ENCODE measurements at regions not wholly inside any gene's neighbourhood (a gene's known extent, or its start where the extent isn't known, plus 50 kb on each side); places are given as distances from the start of the nearest gene placed in this dataset.
A peak's percentile ranks its signal among the peaks of the same experiment; 100 is the strongest.
"Not testable (repeated sequence)": the region's sequence is repeated elsewhere in the genome, so short reads cannot be mapped to it uniquely, and the experiment has no call there.

GRCh38 chr12:131286301-131286700, 332.6 kb downstream of the ADGRD1 start:
- H3K4me1 Mint-ChIP-seq; H3K36me3 ChIP-seq (ENCODE audit: control insufficient read depth in 2 of 3, insufficient read depth in 3 of 3, low read length in 3 of 3); ATAC-seq; POLR2A ChIA-PET; H3K4me3 Mint-ChIP-seq; H3K4me3 ChIP-seq (ENCODE audit: low read length); H3K4me1 ChIP-seq (ENCODE audit: control insufficient read depth in 2 of 2, insufficient read depth in 2 of 2, low read length in 2 of 2); H3K9me3 ChIP-seq (ENCODE audit: control insufficient read depth in 2 of 3, low read length in 3 of 3); H3K27me3 ChIP-seq (ENCODE audit: control insufficient read depth in 2 of 2, insufficient read depth in 2 of 2, low read length in 2 of 2); H3K27ac ChIP-seq (ENCODE audit: low read depth, low read length); H3K27me3 Mint-ChIP-seq; H3K9me3 Mint-ChIP-seq; intact Hi-C loops (cut with micrococcal nuclease); H3K36me3 Mint-ChIP-seq; CTCF ChIA-PET; H3K27ac Mint-ChIP-seq: not testable (repeated sequence)
- DNase-seq: peak in 1 of 9 donors; percentile 6

GRCh38 chr12:131287015-131287937, 333.6 kb downstream of the ADGRD1 start:
- peaks cover 0 to 2% (median 0%) of the 10 kb centered on the region in 7 donors for H3K4me1 Mint-ChIP-seq
- no peak for ATAC-seq
- Histone ChIP-seq H3K36me3 (ENCODE audit: control insufficient read depth in 2 of 3, insufficient read depth in 3 of 3, low read length in 3 of 3) (no peaks in the 10 kb centered on the region), H3K9me3 (ENCODE audit: control insufficient read depth in 2 of 3, low read length in 3 of 3) (no peaks in the 10 kb centered on the region), H3K27ac (ENCODE audit: low read depth, low read length) (no peak overlapping the region), H3K27me3 (ENCODE audit: control insufficient read depth in 2 of 2, insufficient read depth in 2 of 2, low read length in 2 of 2) (no peaks in the 10 kb centered on the region), H3K4me3 (ENCODE audit: low read length) (no peak overlapping the region), H3K4me1 (ENCODE audit: control insufficient read depth in 2 of 2, insufficient read depth in 2 of 2, low read length in 2 of 2) (no peaks in the 10 kb centered on the region)
- no peak overlapping the region for H3K4me3 Mint-ChIP-seq
- H3K9me3 Mint-ChIP-seq: peaks cover 0 to 4% (median 0%) of the 10 kb centered on the region in 11 donors
- no peak overlapping the region for H3K27ac Mint-ChIP-seq
- CTCF ChIA-PET: no interaction called here
- peak in 1 of 9 donors; percentile 13 for DNase-seq
- no peaks in the 10 kb centered on the region for H3K36me3 Mint-ChIP-seq
- no peaks in the 10 kb centered on the region for H3K27me3 Mint-ChIP-seq
- intact Hi-C loops (cut with micrococcal nuclease): no loop called here
- POLR2A ChIA-PET: no interaction called here

DNA sequence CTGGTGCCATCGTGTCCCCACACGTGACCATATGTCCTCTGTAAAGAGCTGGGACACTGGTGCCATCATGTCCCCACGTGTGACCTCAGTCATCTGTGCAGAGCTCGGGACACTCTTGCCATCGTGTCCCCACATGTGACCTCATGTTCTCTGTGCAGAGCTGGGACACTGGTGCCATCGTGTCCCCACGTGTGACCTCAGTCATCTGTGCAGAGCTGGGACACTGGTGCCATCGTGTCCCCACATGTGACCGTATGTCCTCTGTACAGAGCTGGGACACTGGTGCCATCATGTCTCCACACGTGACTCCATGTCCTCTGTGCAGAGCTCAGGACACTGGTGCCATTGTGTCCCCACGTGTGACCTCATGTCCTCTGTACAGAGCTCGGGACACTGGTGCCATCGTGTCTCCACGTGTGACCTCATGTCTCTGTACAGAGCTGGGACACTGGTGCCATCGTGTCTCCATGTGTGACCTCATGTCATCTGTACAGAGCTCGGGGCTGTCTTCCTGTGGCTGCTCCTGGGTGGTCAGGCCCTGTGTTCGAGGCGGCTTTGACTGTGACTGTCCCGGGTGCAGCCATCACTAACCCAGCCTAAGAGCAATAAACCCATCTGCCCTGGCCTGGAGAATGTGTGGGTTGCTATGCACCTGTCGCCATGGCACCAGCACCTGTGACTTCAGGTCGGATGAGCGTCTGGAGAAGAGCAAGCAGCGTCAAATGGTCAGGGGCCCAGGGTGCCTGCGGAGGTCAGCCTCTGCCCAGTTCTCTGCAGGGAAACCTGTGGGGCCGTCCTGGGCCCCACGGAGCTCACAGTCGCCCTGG, 334.4 kb downstream of the ADGRD1 start:
- Mint-ChIP-seq H3K9me3 (peaks cover 0 to 4% (median 0%) of the 10 kb centered on the region in 11 donors), H3K4me3 (no peak overlapping the region), H3K27ac (no peak overlapping the region), H3K27me3 (no peaks in the 10 kb centered on the region), H3K36me3 (no peaks in the 10 kb centered on the region), H3K4me1 (peaks cover 0 to 2% (median 0%) of the 10 kb centered on the region in 7 donors)
- intact Hi-C loops (cut with micrococcal nuclease): no loop called here
- H3K9me3 ChIP-seq (ENCODE audit: control insufficient read depth in 2 of 3, low read length in 3 of 3): no peaks in the 10 kb centered on the region
- H3K27ac ChIP-seq (ENCODE audit: low read depth, low read length): no peak overlapping the region
- POLR2A ChIA-PET: no interaction called here
- CTCF ChIA-PET: interaction anchor here (0.7 kb wide), 1 partner anchor 418 kb away, joined by 3 read pairs; no protein-coding TSS in a partner anchor
- H3K36me3 ChIP-seq (ENCODE audit: control insufficient read depth in 2 of 3, insufficient read depth in 3 of 3, low read length in 3 of 3): no peaks in the 10 kb centered on the region
- no peak overlapping the region for H3K4me3 ChIP-seq (ENCODE audit: low read length)
- no peaks in the 10 kb centered on the region for H3K27me3 ChIP-seq (ENCODE audit: control insufficient read depth in 2 of 2, insufficient read depth in 2 of 2, low read length in 2 of 2)
- ATAC-seq (no peak), DNase-seq (peak in 1 of 9 donors; percentile 11)
- H3K4me1 ChIP-seq (ENCODE audit: control insufficient read depth in 2 of 2, insufficient read depth in 2 of 2, low read length in 2 of 2): no peaks in the 10 kb centered on the region

- POLR2A ChIA-PET; H3K4me1 ChIP-seq (ENCODE audit: control insufficient read depth in 2 of 2, insufficient read depth in 2 of 2, low read length in 2 of 2); DNase-seq: not testable (repeated sequence)
Measured at GRCh38 chr12:131288765-131289695, 335.3 kb downstream of the ADGRD1 start.

DNA sequence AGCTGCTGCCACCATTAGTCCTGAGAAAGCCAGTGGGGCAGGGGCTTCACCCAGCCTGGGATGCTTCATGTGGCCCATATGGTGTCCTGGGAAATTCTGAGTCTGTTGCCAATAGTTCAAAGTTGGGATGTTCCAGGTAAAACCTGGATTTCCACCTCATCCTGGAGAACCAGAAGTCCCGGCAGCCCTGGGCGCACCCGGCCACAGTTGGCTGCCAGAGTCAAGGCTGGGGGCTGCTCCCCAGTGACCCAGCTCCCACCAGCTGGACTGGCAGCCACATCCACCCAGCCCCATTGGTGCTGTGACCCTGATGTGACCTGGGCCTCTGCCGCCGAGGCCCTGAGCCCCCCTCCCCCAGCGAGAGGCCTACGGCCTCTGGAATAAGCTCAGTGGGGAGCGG, 336.1 kb downstream of the ADGRD1 start:
- POLR2A ChIA-PET; H3K36me3 Mint-ChIP-seq; intact Hi-C loops (cut with micrococcal nuclease); CTCF ChIA-PET; H3K27me3 ChIP-seq (ENCODE audit: control insufficient read depth in 2 of 2, insufficient read depth in 2 of 2, low read length in 2 of 2); H3K27ac Mint-ChIP-seq; H3K4me1 ChIP-seq (ENCODE audit: control insufficient read depth in 2 of 2, insufficient read depth in 2 of 2, low read length in 2 of 2); H3K27me3 Mint-ChIP-seq; H3K9me3 Mint-ChIP-seq; ATAC-seq; H3K27ac ChIP-seq (ENCODE audit: low read depth, low read length); H3K36me3 ChIP-seq (ENCODE audit: control insufficient read depth in 2 of 3, insufficient read depth in 3 of 3, low read length in 3 of 3); H3K9me3 ChIP-seq (ENCODE audit: control insufficient read depth in 2 of 3, low read length in 3 of 3); H3K4me3 Mint-ChIP-seq; DNase-seq; H3K4me3 ChIP-seq (ENCODE audit: low read length); H3K4me1 Mint-ChIP-seq: not testable (repeated sequence)

More at GRCh38 chr12:131288765-131289695, 335.3 kb downstream of the ADGRD1 start:
- H3K4me1 Mint-ChIP-seq; H3K27ac ChIP-seq (ENCODE audit: low read depth, low read length); H3K27ac Mint-ChIP-seq; H3K36me3 ChIP-seq (ENCODE audit: control insufficient read depth in 2 of 3, insufficient read depth in 3 of 3, low read length in 3 of 3); intact Hi-C loops (cut with micrococcal nuclease); H3K36me3 Mint-ChIP-seq; ATAC-seq; H3K9me3 ChIP-seq (ENCODE audit: control insufficient read depth in 2 of 3, low read length in 3 of 3); H3K9me3 Mint-ChIP-seq; H3K4me3 Mint-ChIP-seq; H3K27me3 Mint-ChIP-seq; H3K27me3 ChIP-seq (ENCODE audit: control insufficient read depth in 2 of 2, insufficient read depth in 2 of 2, low read length in 2 of 2); H3K4me3 ChIP-seq (ENCODE audit: low read length): not testable (repeated sequence)
- CTCF ChIA-PET: interaction anchor here (0.7 kb wide), 1 partner anchor 418 kb away, joined by 3 read pairs; no protein-coding TSS in a partner anchor

DNA sequence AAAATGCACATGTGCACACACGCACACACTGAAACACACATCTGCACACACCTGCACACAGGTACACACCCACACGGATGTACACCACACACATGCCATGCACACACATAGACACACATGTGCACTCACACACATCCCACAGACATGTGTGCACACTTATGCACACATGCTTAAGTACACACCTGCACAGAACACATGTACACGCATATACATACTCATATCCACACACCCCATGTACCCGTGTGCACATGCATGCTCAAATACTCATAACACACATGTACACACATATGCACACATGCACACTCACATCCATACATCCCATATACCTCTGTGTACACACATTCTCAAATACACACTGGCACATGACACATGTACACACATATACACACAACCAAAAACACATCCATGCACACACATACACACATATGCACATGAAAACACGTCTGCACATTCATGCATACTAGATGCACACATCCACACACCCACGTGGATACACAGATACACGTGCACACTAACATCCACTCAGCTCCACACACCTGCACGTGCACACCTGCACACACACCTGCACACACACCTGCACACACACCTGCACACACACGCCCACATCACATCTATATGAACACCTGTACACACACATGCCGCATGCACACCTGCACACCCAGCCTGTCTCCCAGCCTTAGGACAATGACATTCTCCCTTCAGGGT, 336.7 kb downstream of the ADGRD1 start:
- CTCF ChIA-PET: no interaction called here
- Histone ChIP-seq H3K4me1 (ENCODE audit: control insufficient read depth in 2 of 2, insufficient read depth in 2 of 2, low read length in 2 of 2) (no peaks in the 10 kb centered on the region), H3K9me3 (ENCODE audit: control insufficient read depth in 2 of 3, low read length in 3 of 3) (no peaks in the 10 kb centered on the region), H3K4me3 (ENCODE audit: low read length) (no peak overlapping the region), H3K36me3 (ENCODE audit: control insufficient read depth in 2 of 3, insufficient read depth in 3 of 3, low read length in 3 of 3) (no peaks in the 10 kb centered on the region), H3K27ac (ENCODE audit: low read depth, low read length) (no peak overlapping the region), H3K27me3 (ENCODE audit: control insufficient read depth in 2 of 2, insufficient read depth in 2 of 2, low read length in 2 of 2) (no peaks in the 10 kb centered on the region)
- no peak for DNase-seq
- intact Hi-C loops (cut with micrococcal nuclease): no loop called here
- Mint-ChIP-seq H3K9me3 (peaks cover 0 to 3% (median 0%) of the 10 kb centered on the region in 11 donors), H3K27me3 (peaks cover 0 to 6% (median 3%) of the 10 kb centered on the region in 5 donors), H3K36me3 (no peaks in the 10 kb centered on the region), H3K27ac (peak overlapping the region in 1 of 9 donors; percentile 52), H3K4me1 (peaks cover 0 to 5% (median 0%) of the 10 kb centered on the region in 7 donors), H3K4me3 (no peak overlapping the region)
- POLR2A ChIA-PET: no interaction called here
- peak; percentile 23 for ATAC-seq

Measured in naive thymus-derived CD4-positive, alpha-beta T cell (primary cell).